HG02870 (cell line): ENCODE measurements at regions not wholly inside any gene's neighbourhood (a gene's known extent, or its start where the extent isn't known, plus 50 kb on each side); places are given as distances from the start of the nearest gene placed in this dataset.
"Not testable (repeated sequence)": the region's sequence is repeated elsewhere in the genome, so short reads cannot be mapped to it uniquely, and the experiment has no call there.

ENCODE experiments used
- ATAC-seq: cut with Tn5 transposase; IDR thresholded peaks from one replicate; pipeline ENCODE4 v1.9.1; 2021; ENCODE audit warnings: mild to moderate bottlenecking, moderate library complexity; ENCODE audit not compliant: unreplicated experiment

- no peak for ATAC-seq
These were observed 496.3 kb downstream of the XPNPEP1 start for GRCh38 chr10:109426987-109427386.

GRCh38 chr10:109418795-109419194, 504.5 kb downstream of the XPNPEP1 start:
- ATAC-seq: no peak

- no peak for ATAC-seq
These were observed 505.5 kb downstream of the XPNPEP1 start for GRCh38 chr10:109417803-109418202.

GRCh38 chr10:109412353-109412752, 511.0 kb downstream of the XPNPEP1 start:
- no peak for ATAC-seq

GRCh38 chr10:109411917-109412316, 511.4 kb downstream of the XPNPEP1 start:
- ATAC-seq: no peak

GRCh38 chr10:109405338-109405737, 518.0 kb downstream of the XPNPEP1 start:
- no peak for ATAC-seq

- ATAC-seq: no peak
These were observed 519.8 kb downstream of the XPNPEP1 start for GRCh38 chr10:109403551-109403950.

GRCh38 chr10:109393425-109393824, 529.9 kb downstream of the XPNPEP1 start:
- ATAC-seq: no peak

GRCh38 chr10:109386921-109387320, 536.4 kb downstream of the XPNPEP1 start:
- no peak for ATAC-seq

- ATAC-seq: no peak
These were observed 537.2 kb downstream of the XPNPEP1 start for GRCh38 chr10:109386101-109386500.

- no peak for ATAC-seq
These were observed 544.1 kb downstream of the XPNPEP1 start for GRCh38 chr10:109379186-109379585.

- ATAC-seq: no peak
These were observed 549.1 kb downstream of the XPNPEP1 start for GRCh38 chr10:109374215-109374614.

- ATAC-seq: no peak
These were observed 564.0 kb downstream of the XPNPEP1 start for GRCh38 chr10:109359316-109359715.

GRCh38 chr10:109358325-109358724, 565.0 kb downstream of the XPNPEP1 start:
- ATAC-seq: no peak

- no peak for ATAC-seq
These were observed 575.0 kb downstream of the XPNPEP1 start for GRCh38 chr10:109348324-109348723.

GRCh38 chr10:109343293-109343692, 580.0 kb downstream of the XPNPEP1 start:
- ATAC-seq: no peak

- ATAC-seq: no peak
These were observed 581.3 kb downstream of the XPNPEP1 start for GRCh38 chr10:109341986-109342385.

GRCh38 chr10:109328001-109328400, 595.3 kb downstream of the XPNPEP1 start:
- no peak for ATAC-seq

GRCh38 chr10:109327266-109327665, 596.0 kb downstream of the XPNPEP1 start:
- no peak for ATAC-seq

GRCh38 chr10:109324721-109325120, 598.6 kb downstream of the XPNPEP1 start:
- ATAC-seq: no peak

GRCh38 chr10:109317746-109318366, 605.5 kb downstream of the XPNPEP1 start:
- no peak for ATAC-seq

GRCh38 chr10:109314016-109314415, 609.3 kb downstream of the XPNPEP1 start:
- ATAC-seq: not testable (repeated sequence)

- ATAC-seq: not testable (repeated sequence)
These were observed 610.8 kb downstream of the XPNPEP1 start for GRCh38 chr10:109312555-109312954.
